ENCODE measurements at regions not wholly inside any gene's neighbourhood (a gene's known extent, or its start where the extent isn't known, plus 50 kb on each side); places are given as distances from the start of the nearest gene placed in this dataset.

DNA sequence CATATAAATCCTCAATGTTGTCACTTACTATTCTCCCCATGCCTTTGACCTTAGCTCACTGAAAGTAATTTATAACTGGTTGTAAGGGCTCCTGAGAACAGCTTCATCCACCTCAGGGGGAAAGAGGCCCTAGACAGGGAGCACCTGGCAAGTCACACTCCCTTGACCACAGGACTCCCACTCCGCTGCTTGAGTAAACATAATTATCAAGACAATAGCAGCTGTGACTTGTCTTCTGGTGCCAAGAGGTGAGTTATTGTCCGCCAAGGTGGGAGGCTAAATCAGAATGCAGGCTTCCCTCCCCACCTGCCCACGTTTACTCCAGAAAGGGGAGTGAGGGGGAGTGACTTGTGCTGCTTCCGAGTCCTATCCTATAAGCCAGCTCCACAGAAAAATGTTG is 230.6 kb upstream of the LRATD1 start:
- no peak for DNase-seq

- DNase-seq = no peak
Observed at GRCh38 chr2:14408695-14409094, 223.8 kb upstream of the LRATD1 start.

DNA sequence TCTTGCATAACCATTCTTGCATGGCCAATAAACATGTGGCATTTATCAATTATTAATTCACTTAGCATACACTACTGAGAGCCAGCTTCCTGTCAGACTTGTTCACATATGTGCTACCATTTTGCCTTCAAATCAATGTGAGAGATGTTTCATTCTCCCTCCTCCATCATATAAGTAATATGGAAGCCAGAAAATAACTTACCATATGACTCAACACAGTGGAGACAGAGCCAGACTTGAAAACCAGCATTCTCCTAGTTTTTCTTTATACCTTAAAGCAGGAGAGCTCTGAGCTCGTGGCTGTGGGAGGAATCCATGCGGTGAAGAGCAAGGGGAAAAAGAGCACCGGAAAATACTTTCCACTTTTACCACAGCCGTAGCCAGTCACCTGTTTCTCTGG is 215.0 kb upstream of the LRATD1 start:
- DNase-seq = no peak

DNA sequence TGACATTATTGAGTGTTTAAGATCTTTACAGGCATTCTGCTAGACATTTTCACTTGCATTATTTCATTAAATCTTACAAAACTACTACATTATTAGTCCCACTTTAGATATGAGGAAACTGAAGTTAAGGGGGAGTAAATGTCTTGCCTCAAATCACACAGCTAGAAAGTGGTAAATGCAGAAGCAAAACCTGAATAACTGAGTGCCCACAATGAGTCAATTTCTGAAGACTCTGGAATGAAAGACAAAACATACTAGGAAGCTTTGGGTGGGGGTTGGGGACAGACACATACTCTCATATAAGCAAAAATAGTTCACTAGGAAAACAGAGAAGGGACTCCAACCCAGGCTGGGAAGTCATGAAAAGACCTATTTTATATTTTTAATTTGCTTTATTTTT is 214.4 kb upstream of the LRATD1 start:
- no peak for DNase-seq

- DNase-seq = no peak
Observed at GRCh38 chr2:14420851-14421250, 211.7 kb upstream of the LRATD1 start.

DNA sequence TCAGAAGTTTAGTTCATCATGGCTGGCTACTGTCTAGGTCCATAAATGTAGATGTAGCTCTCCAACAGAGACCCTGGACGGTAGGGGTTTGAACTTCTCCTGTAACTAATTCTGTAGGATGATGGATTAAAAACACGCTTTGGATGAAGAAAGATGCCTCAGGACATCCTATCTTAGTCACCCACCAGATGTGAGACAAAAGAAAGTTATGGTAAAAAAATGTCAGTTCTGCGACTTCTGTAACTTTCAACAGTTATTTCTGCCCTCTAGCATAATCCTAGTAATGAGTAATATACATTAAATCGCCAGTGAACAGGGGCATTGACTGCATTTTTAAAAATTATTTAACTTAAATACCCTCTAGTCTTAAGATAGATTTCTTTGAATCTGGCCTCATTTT is 210.1 kb upstream of the LRATD1 start:
- no peak for DNase-seq

DNA sequence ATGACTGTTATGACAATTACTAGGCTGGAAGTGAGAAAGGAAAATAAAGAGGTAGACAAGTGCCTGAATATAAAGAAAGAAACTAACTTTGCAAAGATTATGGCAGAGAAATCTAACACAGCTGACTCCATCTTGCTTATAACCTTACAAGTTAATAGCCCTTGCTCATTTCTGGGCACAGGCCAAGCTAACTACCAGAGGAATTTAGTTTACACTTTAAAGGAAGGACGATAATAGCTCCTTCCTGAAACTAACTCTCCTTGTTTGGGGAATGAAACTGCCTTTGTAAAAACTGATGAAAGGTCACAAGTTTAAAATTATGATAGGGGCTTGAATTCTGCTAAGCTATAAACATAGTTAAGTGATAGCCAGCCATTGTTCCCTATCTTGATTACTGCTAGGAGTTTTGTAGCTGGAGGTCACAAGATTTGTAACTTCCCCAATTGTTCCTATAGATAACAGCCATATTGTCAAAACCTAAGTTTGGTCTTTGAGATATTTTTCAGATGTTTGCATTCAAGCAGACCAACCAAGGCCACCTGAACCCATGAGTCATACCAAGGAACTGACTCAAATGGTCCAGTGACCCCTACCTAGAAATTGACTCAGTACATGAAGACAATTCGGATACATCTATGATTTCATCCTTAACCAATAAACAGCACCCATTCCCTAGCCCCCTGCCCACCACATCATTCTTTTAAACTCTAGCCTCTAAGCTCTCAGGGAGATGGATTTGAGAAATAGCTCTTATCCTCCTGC is 209.2 kb upstream of the LRATD1 start:
- DNase-seq = no peak

GRCh38 chr2:14424478-14425390 is 207.8 kb upstream of the LRATD1 start:
- no peak for DNase-seq

DNA sequence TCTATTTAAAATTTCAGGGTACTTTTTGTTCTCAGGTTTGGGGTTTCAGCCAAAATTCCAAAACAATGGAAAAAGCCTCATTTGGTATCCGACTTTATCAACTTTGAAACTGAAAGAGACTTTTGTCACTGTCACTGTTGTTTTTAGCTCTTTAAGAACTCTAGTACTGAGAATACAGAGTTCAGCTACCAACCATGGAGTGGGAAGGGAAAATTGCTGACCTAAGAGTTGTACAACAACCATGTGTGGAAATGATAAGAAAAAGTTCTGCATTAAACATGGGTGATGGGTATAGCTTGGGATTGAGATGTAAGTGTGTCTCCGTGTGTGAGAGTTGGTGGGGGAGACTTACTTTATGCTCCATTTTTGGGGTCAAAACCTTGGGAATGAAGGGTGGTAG is 206.6 kb upstream of the LRATD1 start:
- DNase-seq = no peak

- DNase-seq = no peak
Observed at GRCh38 chr2:14428056-14428455, 204.5 kb upstream of the LRATD1 start.

GRCh38 chr2:14433946-14434495 is 198.5 kb upstream of the LRATD1 start:
- no peak for DNase-seq

DNA sequence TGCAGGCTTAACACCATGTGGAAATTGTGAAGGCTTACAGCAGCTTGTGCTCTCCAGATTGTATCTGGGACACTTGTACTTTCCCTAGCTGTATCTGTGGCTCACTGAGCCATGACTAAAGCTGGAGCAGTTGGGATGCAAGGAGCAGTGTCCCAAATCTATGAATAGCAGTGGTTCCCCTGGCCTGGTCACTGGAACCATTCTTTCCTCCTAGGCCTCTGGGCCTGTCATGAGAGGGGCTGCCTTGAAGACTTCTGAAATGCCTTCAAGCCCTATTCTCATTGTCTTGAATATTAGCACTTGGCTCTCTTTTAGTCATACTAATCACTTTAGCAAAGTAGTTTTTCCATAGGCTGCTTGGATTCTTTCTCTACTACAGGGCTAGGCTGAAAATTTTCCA is 186.8 kb upstream of the LRATD1 start:
- DNase-seq = no peak

GRCh38 chr2:14448340-14448739 is 184.2 kb upstream of the LRATD1 start:
- DNase-seq = no peak

DNA sequence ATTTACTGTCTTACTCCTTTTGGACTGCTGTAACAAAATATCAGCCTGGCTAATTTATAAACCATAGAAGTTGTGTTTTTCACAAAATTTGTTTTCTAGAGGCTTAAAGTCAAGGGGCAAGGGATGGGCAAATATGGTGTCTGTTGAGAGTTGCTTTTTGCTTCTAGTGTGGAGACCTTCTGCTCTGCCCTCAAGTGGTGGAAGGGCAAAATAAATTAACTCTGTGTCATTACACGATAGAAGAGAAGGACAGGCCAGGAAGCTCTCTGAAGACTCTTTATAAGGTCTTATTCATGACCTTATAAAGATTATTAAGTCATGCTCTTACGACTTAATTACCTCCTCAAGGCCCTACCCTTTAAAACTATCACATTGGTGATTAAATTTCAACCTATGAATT is 181.2 kb upstream of the LRATD1 start:
- DNase-seq = no peak

GRCh38 chr2:14454202-14454601 is 178.3 kb upstream of the LRATD1 start:
- no peak for DNase-seq

- no peak for DNase-seq
Observed at GRCh38 chr2:14459786-14460325, 172.7 kb upstream of the LRATD1 start.

- DNase-seq = no peak
Observed at GRCh38 chr2:14475994-14476393, 156.5 kb upstream of the LRATD1 start.

GRCh38 chr2:14479486-14479885 is 153.0 kb upstream of the LRATD1 start:
- DNase-seq = no peak

GRCh38 chr2:14480120-14480519 is 152.4 kb upstream of the LRATD1 start:
- no peak for DNase-seq

GRCh38 chr2:14480906-14481305 is 151.6 kb upstream of the LRATD1 start:
- DNase-seq = no peak

DNA sequence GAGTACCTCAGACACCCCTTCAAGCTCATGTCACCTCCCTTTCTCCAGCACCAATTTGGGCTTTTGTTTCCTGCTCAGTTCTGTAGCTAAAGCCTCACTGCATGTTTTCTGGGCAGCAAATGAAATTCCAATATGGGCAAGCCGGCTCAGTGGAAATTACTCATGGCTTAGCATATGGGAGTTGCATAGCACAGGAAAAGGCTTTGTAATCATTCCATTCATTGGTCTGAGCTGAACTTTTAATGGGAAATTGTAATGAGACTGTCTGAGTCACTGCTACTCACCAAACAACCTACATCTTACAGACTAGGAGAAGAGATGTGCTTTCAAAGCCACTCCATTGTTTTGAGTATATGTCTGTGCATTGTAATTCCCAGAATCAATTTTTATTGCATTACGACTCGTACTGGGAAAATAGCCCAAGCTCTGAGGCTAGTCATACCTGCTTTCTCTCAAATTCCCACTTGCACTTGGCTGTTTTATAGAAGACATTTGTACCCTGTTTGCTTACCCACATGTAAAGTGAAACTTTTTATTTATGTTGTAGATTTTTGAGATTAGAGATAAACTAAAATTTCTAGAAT is 139.5 kb upstream of the LRATD1 start:
- DNase-seq = no peak

- no peak for DNase-seq
Observed at GRCh38 chr2:14494759-14495158, 137.8 kb upstream of the LRATD1 start.

DNA sequence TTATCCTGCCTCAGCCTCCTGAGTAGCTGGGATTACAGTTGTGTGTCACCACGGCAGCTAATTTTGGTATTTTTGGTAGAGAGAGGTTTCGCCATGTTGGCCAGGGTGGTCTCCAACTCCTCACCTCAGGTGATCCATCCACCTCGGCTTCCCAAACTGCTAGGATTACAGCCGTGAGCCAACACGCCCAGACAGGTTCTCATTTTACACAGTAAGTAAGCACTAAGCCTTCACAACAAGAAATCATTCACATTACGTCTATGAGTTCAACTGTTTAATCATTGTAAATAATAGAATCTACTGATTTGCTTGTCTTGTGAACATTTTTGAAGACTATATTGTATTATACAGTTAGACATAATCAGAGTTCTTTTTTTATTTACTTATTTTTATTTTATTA is 131.5 kb upstream of the LRATD1 start:
- DNase-seq = no peak

All from activated CD4-positive, alpha-beta T cell treated with anti-CD3 and anti-CD28 coated beads for 48 hours (primary cell).